A673 (cell line): ENCODE measurements at regions not wholly inside any gene's neighbourhood (a gene's known extent, or its start where the extent isn't known, plus 50 kb on each side); places are given as distances from the start of the nearest gene placed in this dataset.

Experiments
- CTCF ChIP-seq: fragments of 300-800, 200-600 bp; sonication (generic); conservative IDR thresholded peaks from 2 replicates; pipeline ENCODE4 v1.5.1; 2017; ENCODE audit warnings: low read depth, mild to moderate bottlenecking, antibody characterized with exemption, low read length, moderate library complexity, mixed read lengths
- EZH2 ChIP-seq: fragments of 200-600 bp; sonication (generic); IDR thresholded peaks from 2 replicates; pipeline ENCODE4 v1.6.1; 2017; ENCODE audit warnings: borderline replicate concordance, low read depth, mild to moderate bottlenecking, mixed read lengths, antibody characterized with exemption, low read length; ENCODE audit not compliant: poor library complexity, severe bottlenecking

GRCh38 chr15:94168250-94168649 is 63.1 kb upstream of the MCTP2 start:
- no peak for TF ChIP-seq EZH2
- peak; percentile 53 for TF ChIP-seq CTCF
